OCI-LY3 (cell line): ENCODE measurements at regions not wholly inside any gene's neighbourhood (a gene's known extent, or its start where the extent isn't known, plus 50 kb on each side); places are given as distances from the start of the nearest gene placed in this dataset.

Experiments
- CTCF ChIP-seq: fragments of 200-600, 300-600 bp; sonication (generic); IDR thresholded peaks from 2 replicates; pipeline ENCODE4 v1.5.1; 2014; ENCODE audit warnings: antibody characterized with exemption, low read length, low read depth
- EZH2phosphoT487 ChIP-seq: fragments of 200-600 bp; shearing (Covaris generic); IDR thresholded peaks from 2 replicates; pipeline ENCODE4 v1.6.1; 2018; ENCODE audit warnings: antibody characterized with exemption, mixed run types, low read depth

GRCh38 chr2:19800796-19801195, 101.0 kb downstream of the TTC32 start:
- no peak for TF ChIP-seq CTCF
- no peak for TF ChIP-seq EZH2phosphoT487
